B cell (primary cell): ENCODE measurements at regions not wholly inside any gene's neighbourhood (a gene's known extent, or its start where the extent isn't known, plus 50 kb on each side); places are given as distances from the start of the nearest gene placed in this dataset.

Source experiments
- ATAC-seq: fragments of 200-7000 bp; cut with Tn5 transposase; one replicate; pipeline ENCODE4 v1.10.0; 2021; ENCODE audit warnings: low read depth, mild to moderate bottlenecking, moderate number of reproducible peaks, moderate library complexity
- CTCF ChIA-PET: fragments of 350-600 bp; sonication (Branson Sonifier 250); formaldehyde crosslinking; loops from one replicate; lab custom pipeline; 2021; ENCODE audit warnings: antibody characterized with exemption, inconsistent platforms; lab: Charles Lee
- POLR2A ChIA-PET: fragments of 350-600 bp; sonication (Branson Sonifier 250); formaldehyde crosslinking; loops from one replicate; lab custom pipeline; 2021; ENCODE audit warnings: antibody characterized with exemption; lab: Charles Lee
- DNase-seq: peaks from one replicate; pipeline ENCODE4 v3.0.0; 2013
- H2AFZ ChIP-seq: 2 replicates; pipeline ENCODE4 v1.6.1; 2012; ENCODE audit warnings: mild to moderate bottlenecking, low read depth, low read length; ENCODE audit not compliant: insufficient read depth, poor library complexity, severe bottlenecking
- H3K27ac ChIP-seq, 2 donors: 1 replicate in 1 of 2; 2 replicates in 1 of 2; pipeline ENCODE4 v1.5.1; 2012 to 2013; ENCODE audit warnings: low read length in 2 of 2, mild to moderate bottlenecking in 2 of 2, moderate library complexity in 1 of 2
- H3K27me3 ChIP-seq, 4 experiments: fragments of 200-600 bp in 1 of 4; sonication (generic) in 1 of 4; replicated peaks in 1 of 4; 1 replicate in 2 of 4; 2 replicates in 2 of 4; pipeline versions ENCODE4 v1.6.1 to v1.7.0; 2013 to 2016; ENCODE audit warnings: low read length in 3 of 4, mild to moderate bottlenecking in 2 of 4, mixed read lengths in 1 of 4, moderate library complexity in 1 of 4; ENCODE audit not compliant: insufficient read depth in 4 of 4, control insufficient read depth in 3 of 4; ENCODE audit errors: control extremely low read depth in 1 of 4
- H3K36me3 ChIP-seq, 2 experiments: replicated peaks in 1 of 2; 1 replicate in 1 of 2; 2 replicates in 1 of 2; pipeline versions ENCODE4 v1.6.1 to v1.7.1; 2013; ENCODE audit warnings: low read length in 1 of 2; ENCODE audit not compliant: insufficient read depth in 2 of 2, control insufficient read depth in 1 of 2; ENCODE audit errors: control extremely low read depth in 1 of 2, extremely low read depth in 1 of 2
- H3K4me1 ChIP-seq, 2 donors: fragments of 200-600 bp in 1 of 2; sonication (generic) in 1 of 2; 1 replicate in 1 of 2; 2 replicates in 1 of 2; pipeline versions ENCODE4 v1.5.1 to v1.6.1; 2013 to 2017; ENCODE audit warnings: low read length in 2 of 2; ENCODE audit not compliant: control insufficient read depth in 2 of 2, insufficient read depth in 2 of 2
- H3K4me2 ChIP-seq: replicated peaks from 2 replicates; pipeline ENCODE3; 2012; ENCODE audit warnings: mild to moderate bottlenecking, low read depth, low read length; ENCODE audit not compliant: poor library complexity, severe bottlenecking
- H3K4me3 ChIP-seq, 5 experiments: fragments of 200-600 bp in 1 of 5; sonication (generic) in 1 of 5; 1 replicate in 3 of 5; 2 replicates in 2 of 5; pipeline versions ENCODE4 v1.5.1 to v1.7.0; 2011 to 2016; ENCODE audit warnings: low read length in 4 of 5, mild to moderate bottlenecking in 4 of 5, low read depth in 2 of 5, control low read depth in 1 of 5, moderate library complexity in 1 of 5; ENCODE audit not compliant: insufficient read depth in 1 of 5; ENCODE audit errors: control extremely low read depth in 1 of 5, extremely low read depth in 1 of 5
- H3K79me2 ChIP-seq: fragments of 200-600 bp; sonication (generic); one replicate; pipeline ENCODE4 v1.6.0; 2016; ENCODE audit warnings: low read length; ENCODE audit not compliant: control insufficient read depth, insufficient read depth
- H3K9ac ChIP-seq: fragments of 200-600 bp; sonication (generic); 2 replicates; pipeline ENCODE4 v1.6.1; 2017; ENCODE audit warnings: mild to moderate bottlenecking, low read length, moderate library complexity
- H3K9me3 ChIP-seq, 3 donors: one replicate each; pipeline versions ENCODE4 v1.6.1 to v1.7.1; 2013; ENCODE audit warnings: low read length in 2 of 3; ENCODE audit not compliant: control insufficient read depth in 2 of 3, insufficient read depth in 1 of 3; ENCODE audit errors: control extremely low read depth in 1 of 3
- H4K20me1 ChIP-seq: 2 replicates; pipeline ENCODE4 v1.6.0; 2012; ENCODE audit warnings: mild to moderate bottlenecking, low read length; ENCODE audit not compliant: insufficient read depth, control insufficient read depth, poor library complexity, severe bottlenecking
- H3K27ac Mint-ChIP-seq: one replicate; pipeline ENCODE4 v1.8.0; 2021; ENCODE audit warnings: mixed read lengths
- H3K27me3 Mint-ChIP-seq: one replicate; pipeline ENCODE4 v1.8.0; 2021; ENCODE audit warnings: mixed read lengths
- H3K4me1 Mint-ChIP-seq: one replicate; pipeline ENCODE4 v1.8.0; 2021; ENCODE audit warnings: mixed read lengths
- H3K4me3 Mint-ChIP-seq: one replicate; pipeline ENCODE4 v1.8.0; 2021; ENCODE audit warnings: mixed read lengths
- H3K9me3 Mint-ChIP-seq: one replicate; pipeline ENCODE4 v1.8.0; 2022; ENCODE audit warnings: mixed read lengths; ENCODE audit not compliant: insufficient read depth
- CTCF ChIP-seq: fragments of 200-600 bp; IDR thresholded peaks from one replicate; pipeline ENCODE4 v1.8.0; 2022; ENCODE audit warnings: antibody characterized with exemption, mild to moderate bottlenecking
- EZH2 ChIP-seq: IDR thresholded peaks from 2 replicates; pipeline ENCODE4 v1.6.1; 2012; ENCODE audit warnings: borderline replicate concordance, low read depth, mild to moderate bottlenecking, moderate library complexity, low read length; ENCODE audit not compliant: insufficient read depth, poor library complexity, severe bottlenecking
- WGBS: methylation state at CpG from one replicate; pipeline ENCODE4 v1.1.5; 2013; ENCODE audit warnings: missing lambda C conversion rate; ENCODE audit not compliant: insufficient coverage; 5-methylcytosine and 5-hydroxymethylcytosine counted together
- intact Hi-C: fragments of 100-400 bp; cut with micrococcal nuclease; formaldehyde crosslinking; loops from one replicate; pipeline ENCODE4 v1.10.0; 2022

- no peaks in the 10 kb centered on the region for H3K27me3 Mint-ChIP-seq
- no peaks in the 10 kb centered on the region for H4K20me1 ChIP-seq
- no peak overlapping the region for H3K4me2 ChIP-seq
- no peak overlapping the region for H3K4me3 Mint-ChIP-seq
- H3K27ac ChIP-seq = no peak overlapping the region
- intact Hi-C loops = no loop called here
- H3K27ac Mint-ChIP-seq = no peak overlapping the region
- ChIA-PET CTCF (no interaction called here), POLR2A (no interaction called here)
- TF ChIP-seq CTCF = no peak
- no peak for TF ChIP-seq EZH2
- H3K9me3 ChIP-seq = no peaks in the 10 kb centered on the region
- H3K9ac ChIP-seq = no peak overlapping the region
- DNase-seq (no peak), ATAC-seq (no peak)
- H3K27me3 ChIP-seq = no peaks in the 10 kb centered on the region
- WGBS = 93% methylated on average over 1 of the region's 3 CpGs
- no peaks in the 10 kb centered on the region for H3K79me2 ChIP-seq
- H3K4me3 ChIP-seq = no peak overlapping the region
- peaks cover 5% of the 10 kb centered on the region for H3K9me3 Mint-ChIP-seq
- H3K36me3 ChIP-seq = no peaks in the 10 kb centered on the region
- H3K4me1 Mint-ChIP-seq = peaks cover 24% of the 10 kb centered on the region
- peaks cover 17 to 20% of the 10 kb centered on the region in 2 donors for H3K4me1 ChIP-seq
- no peak overlapping the region for H2AFZ ChIP-seq
These were observed 215.7 kb upstream of the CFAP20DC start for GRCh38 chr3:59265566-59265965.

- intact Hi-C loops = no loop called here
- no peaks in the 10 kb centered on the region for H3K27me3 Mint-ChIP-seq
- Histone ChIP-seq H3K36me3 (no peaks in the 10 kb centered on the region), H3K79me2 (no peaks in the 10 kb centered on the region), H4K20me1 (no peaks in the 10 kb centered on the region), H3K27me3 (no peaks in the 10 kb centered on the region), H3K9ac (no peak overlapping the region), H3K4me1 (peaks cover 17 to 20% of the 10 kb centered on the region in 2 donors), H3K4me2 (no peak overlapping the region), H2AFZ (no peak overlapping the region), H3K4me3 (no peak overlapping the region), H3K27ac (no peak overlapping the region), H3K9me3 (no peaks in the 10 kb centered on the region)
- DNase-seq = no peak
- ChIA-PET CTCF (no interaction called here), POLR2A (no interaction called here)
- ATAC-seq = no peak
- TF ChIP-seq EZH2 (no peak), CTCF (no peak)
- no peak overlapping the region for H3K27ac Mint-ChIP-seq
- peaks cover 25% of the 10 kb centered on the region for H3K4me1 Mint-ChIP-seq
- peaks cover 5% of the 10 kb centered on the region for H3K9me3 Mint-ChIP-seq
- no peak overlapping the region for H3K4me3 Mint-ChIP-seq
- WGBS = no CpG with 5 or more reads among the region's 2 CpGs
These were observed 214.5 kb upstream of the CFAP20DC start for GRCh38 chr3:59264366-59264765.
